ENCODE measurements at regions not wholly inside any gene's neighbourhood (a gene's known extent, or its start where the extent isn't known, plus 50 kb on each side); places are given as distances from the start of the nearest gene placed in this dataset.

- TF ChIP-seq EZH2 (IDR thresholded peaks at IDR 0.05) (no peak), POLR2AphosphoS5 (IDR thresholded peaks at IDR 0.05; ENCODE audit: borderline replicate concordance, low read depth, low read length) (no peak)
These were observed 216.1 kb upstream of the SETBP1 start for GRCh38 chr18:44464398-44465180.

Measured in SK-N-MC (cell line).